ENCODE measurements at regions not wholly inside any gene's neighbourhood (a gene's known extent, or its start where the extent isn't known, plus 50 kb on each side); places are given as distances from the start of the nearest gene placed in this dataset.

GRCh38 chr2:157989227-157989626, 112.4 kb upstream of the UPP2 start:
- no peak for TF ChIP-seq POLR2A (IDR thresholded peaks at IDR 0.05)
- no peak for TF ChIP-seq CTCF (IDR thresholded peaks at IDR 0.05)
